ENCODE measurements at regions not wholly inside any gene's neighbourhood (a gene's known extent, or its start where the extent isn't known, plus 50 kb on each side); places are given as distances from the start of the nearest gene placed in this dataset.

GRCh38 chr20:40195742-40196141, 493.3 kb downstream of the MAFB start:
- TF ChIP-seq CTCF (conservative IDR thresholded peaks at IDR 0.05; ENCODE audit: low read depth, low read length) (no peak), EZH2 (IDR thresholded peaks at IDR 0.05; ENCODE audit: low read length, unreplicated experiment) (no peak)
